Activated T-helper 9 cell treated with anti-CD3 and anti-CD28 coated beads, Interleukin-2, amount 50 U/mL, for 16 hours (primary cell): ENCODE measurements at regions not wholly inside any gene's neighbourhood (a gene's known extent, or its start where the extent isn't known, plus 50 kb on each side); places are given as distances from the start of the nearest gene placed in this dataset.

ENCODE experiments used
- DNase-seq: peaks from one replicate; pipeline ENCODE4 v3.0.0-alpha.2; 2020; ENCODE audit warnings: low read depth

- no peak for DNase-seq
Measured at GRCh38 chr14:30299915-30300314, 259.0 kb upstream of the G2E3 start.

- DNase-seq = no peak
Measured at GRCh38 chr14:30303350-30303749, 255.6 kb upstream of the G2E3 start.

GRCh38 chr14:30305346-30305745 is 253.6 kb upstream of the G2E3 start:
- DNase-seq = no peak

- no peak for DNase-seq
Measured at GRCh38 chr14:30309405-30309804, 249.6 kb upstream of the G2E3 start.

DNA sequence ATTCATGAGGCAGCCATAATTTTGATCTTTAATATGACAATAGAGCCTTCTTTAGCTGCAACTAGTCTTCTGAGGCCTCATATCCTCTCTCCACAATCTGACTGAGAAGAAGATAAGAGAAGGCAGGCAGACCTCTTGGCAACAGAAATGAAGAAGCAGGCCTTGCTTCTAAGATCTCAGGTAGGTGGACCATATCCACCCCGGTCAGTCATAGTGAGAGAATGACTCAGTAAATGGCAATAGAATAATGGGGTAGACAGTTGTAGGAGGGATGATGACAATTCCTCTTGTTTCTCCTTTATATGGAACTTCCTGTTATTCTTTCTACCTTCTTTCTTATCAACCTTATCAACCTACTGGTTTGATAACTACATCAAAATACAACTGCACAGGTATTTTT is 246.7 kb upstream of the G2E3 start:
- no peak for DNase-seq

GRCh38 chr14:30317729-30318128 is 241.2 kb upstream of the G2E3 start:
- DNase-seq = no peak

GRCh38 chr14:30322819-30323218 is 236.1 kb upstream of the G2E3 start:
- no peak for DNase-seq

GRCh38 chr14:30330033-30330432 is 228.9 kb upstream of the G2E3 start:
- no peak for DNase-seq

DNA sequence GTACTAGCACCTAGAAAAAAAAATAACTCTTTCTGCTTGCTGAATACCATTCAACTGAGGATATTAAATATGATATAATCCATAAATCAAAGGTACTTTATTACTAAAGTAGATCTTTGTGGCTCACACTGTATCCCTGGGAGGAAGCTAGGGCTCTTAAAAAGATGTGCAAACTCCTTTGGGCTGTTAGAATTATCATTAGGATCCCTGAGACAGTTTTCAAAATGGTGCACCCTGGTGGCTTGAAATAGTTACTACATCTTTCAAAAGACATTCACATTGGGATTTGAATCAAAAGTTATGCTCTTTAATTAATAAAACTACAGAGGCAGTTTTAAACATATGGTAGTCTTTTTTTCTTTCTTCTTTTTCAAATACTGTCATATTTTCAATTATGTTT is 228.5 kb upstream of the G2E3 start:
- no peak for DNase-seq

- DNase-seq = no peak
Measured at GRCh38 chr14:30331030-30331429, 227.9 kb upstream of the G2E3 start.

DNA sequence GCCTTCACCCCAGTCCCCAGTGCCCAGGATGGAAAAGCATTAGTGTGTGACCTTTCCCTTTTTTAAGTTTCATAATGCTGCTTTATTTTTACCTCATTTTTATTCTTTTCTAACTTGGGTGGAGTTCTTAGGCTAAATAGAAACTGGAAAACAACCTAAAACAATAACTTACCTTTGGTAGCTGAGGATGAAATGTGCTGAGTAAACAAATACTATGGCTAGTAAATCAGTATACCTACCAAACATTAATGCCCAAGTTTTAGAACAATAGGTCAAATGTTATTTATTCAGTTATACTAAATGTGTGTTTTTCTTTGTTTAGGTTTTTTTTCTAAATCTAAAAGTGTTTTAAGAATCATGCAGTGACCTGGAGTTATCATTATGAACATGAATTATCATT is 226.6 kb upstream of the G2E3 start:
- no peak for DNase-seq

- DNase-seq = no peak
Measured at GRCh38 chr14:30333934-30334333, 225.0 kb upstream of the G2E3 start.

- DNase-seq = no peak
Measured at GRCh38 chr14:30337456-30337855, 221.5 kb upstream of the G2E3 start.

GRCh38 chr14:30339311-30339901 is 219.6 kb upstream of the G2E3 start:
- no peak for DNase-seq

DNA sequence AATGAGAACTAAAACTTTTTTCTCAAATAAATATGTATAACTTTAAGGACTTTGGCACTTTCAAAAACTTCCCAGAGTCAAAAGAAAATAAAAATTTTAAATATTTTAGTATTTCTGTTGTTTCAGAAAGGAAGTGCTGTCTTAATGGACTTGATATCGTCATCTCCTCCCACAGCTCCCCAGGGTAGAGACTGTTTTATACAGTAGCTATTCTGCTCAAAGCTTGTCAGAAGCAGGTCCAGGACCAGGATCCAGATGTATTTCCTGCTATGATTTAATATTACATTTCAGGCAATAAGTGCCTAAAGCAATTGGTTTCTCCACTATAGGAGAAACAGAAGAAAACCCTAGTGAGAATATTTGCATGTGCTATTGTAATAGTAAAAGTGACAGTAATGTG is 218.5 kb upstream of the G2E3 start:
- no peak for DNase-seq

DNA sequence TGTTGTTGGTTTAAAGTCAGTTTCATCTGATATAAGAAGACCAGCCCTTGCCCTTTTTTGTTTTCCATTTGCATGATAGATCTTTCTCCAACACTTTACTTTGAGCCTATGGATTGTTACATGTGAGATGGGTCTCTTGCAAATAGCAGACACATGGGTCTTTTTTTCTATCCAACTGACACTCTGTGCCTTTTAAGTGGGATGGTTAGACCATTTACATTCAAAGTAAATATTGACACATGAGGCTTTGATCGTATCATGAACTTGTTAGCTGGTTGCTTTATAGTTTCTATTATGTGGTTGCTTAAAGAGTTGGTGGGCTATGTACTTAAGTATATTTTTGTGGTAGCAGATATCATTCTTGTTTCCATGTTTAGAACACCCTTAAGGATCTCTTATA is 213.4 kb upstream of the G2E3 start:
- DNase-seq = no peak

- DNase-seq = no peak
Measured at GRCh38 chr14:30348445-30348844, 210.5 kb upstream of the G2E3 start.

DNA sequence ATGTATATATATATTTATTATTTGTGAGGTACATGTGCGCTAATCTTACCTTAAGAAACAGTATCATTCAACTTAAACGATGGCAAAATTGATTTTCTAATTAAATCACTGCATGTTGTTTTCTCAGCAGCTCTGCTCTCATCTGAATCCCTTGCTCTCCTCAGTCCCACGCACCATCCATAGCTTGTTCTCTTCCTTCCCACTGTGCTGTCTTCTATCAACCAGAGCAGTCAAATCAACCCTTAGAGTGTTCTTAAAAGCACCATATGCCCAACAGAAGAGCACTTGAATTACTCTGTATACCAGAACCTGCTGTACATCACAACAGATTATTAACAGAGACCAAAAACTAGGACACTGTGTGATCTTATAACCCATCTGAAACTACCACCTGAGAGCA is 209.4 kb upstream of the G2E3 start:
- DNase-seq = no peak

DNA sequence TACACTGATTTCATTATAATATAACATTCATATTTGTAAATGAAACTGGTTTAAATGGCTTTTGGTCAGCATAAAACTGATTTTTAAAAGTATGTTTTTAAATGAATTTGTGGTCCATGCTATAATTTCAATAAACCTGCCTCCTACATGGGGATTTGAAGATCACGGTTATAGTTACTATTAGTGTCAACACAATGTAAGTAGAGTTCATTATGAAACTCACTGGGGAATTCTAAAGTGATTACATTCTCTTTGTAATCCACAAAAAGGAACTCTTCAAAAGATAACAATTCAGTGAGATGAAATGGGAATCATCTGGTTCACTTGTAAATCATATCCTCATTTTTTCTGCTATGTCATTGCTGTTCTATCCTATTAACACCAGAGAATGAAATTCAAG is 204.5 kb upstream of the G2E3 start:
- DNase-seq = no peak

DNA sequence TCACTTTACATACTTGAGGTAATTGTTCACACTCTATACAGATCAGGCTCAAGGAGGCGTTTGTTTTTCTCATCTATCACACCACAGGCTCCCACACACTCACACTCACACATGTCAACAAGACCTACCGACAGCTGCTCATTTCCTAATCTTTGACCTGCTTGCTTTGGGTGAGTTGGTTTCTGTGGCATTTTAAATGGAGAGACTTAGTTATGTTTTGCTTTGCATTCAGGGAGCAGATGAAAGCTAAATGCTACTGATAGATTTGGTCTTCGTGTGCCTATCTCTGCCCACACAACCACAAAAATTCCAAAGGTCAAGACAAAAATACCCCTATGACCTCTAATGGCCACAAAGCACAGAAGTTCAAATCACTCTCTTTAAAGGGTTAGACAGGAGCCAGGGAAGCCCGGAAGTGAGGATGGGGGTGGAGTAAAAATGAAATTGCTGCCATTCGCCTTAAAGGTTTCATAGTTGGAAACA is 203.5 kb upstream of the G2E3 start:
- no peak for DNase-seq

DNA sequence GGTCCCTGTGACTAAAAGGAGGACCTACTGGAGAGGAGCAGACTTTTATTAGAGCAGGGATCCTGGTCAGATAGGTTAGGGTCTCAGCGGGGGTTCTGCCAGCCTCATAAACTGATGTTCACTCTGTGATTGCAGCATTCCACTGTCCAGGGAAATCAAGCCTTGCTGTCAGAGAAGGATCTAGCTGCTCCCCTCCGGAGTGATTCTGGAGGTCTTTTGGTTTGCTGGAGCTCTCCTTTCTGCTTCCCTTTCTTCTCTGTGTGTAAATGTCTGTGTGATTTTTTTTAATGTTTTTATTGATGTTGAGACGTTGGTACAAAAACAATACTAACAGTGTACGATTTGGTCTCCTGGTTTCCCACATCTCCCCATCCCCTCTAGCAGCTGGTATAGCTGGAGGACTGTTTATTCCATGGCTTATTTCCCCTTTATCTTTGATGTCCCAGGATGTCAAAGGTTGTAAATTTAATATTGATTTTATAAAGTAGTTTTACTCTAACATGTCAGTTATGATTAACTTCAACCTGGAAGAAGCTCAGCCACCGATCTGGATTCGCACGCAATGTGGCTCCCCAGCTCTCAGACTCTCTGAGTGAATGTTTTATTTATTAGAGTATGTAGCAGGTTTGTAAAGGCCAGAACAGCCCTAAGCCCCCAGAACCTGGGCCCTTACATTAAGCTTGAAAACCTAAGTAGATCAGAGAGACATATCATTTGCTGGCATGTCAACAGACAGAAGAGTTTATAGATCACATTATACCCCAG is 202.3 kb upstream of the G2E3 start:
- DNase-seq = no peak

- DNase-seq = no peak
Measured at GRCh38 chr14:30357791-30358190, 201.2 kb upstream of the G2E3 start.

- DNase-seq = no peak
Measured at GRCh38 chr14:30362369-30363218, 196.4 kb upstream of the G2E3 start.
